ENCODE measurements at regions not wholly inside any gene's neighbourhood (a gene's known extent, or its start where the extent isn't known, plus 50 kb on each side); places are given as distances from the start of the nearest gene placed in this dataset.

DNA sequence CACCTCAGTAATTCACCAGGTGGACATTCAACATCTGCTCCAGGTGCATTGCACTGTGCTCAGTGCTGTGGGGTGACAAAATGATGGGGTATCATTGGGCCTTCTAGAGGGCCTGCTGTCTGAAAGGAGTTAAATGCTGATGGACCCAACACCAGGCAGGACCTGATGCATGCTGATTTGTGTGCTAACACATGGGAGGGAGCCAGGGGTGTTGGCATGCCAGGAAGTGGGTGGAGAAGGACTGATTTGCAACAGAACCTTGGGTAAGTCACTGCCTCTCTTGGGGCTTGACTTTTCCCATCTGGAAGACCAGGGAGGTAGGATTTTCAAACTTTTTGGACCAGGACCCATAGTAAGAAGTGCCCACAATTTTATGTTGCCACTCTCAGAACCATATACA lies 57.9 kb upstream of the CXCR4 start:
- DNase-seq, result no peak

DNA sequence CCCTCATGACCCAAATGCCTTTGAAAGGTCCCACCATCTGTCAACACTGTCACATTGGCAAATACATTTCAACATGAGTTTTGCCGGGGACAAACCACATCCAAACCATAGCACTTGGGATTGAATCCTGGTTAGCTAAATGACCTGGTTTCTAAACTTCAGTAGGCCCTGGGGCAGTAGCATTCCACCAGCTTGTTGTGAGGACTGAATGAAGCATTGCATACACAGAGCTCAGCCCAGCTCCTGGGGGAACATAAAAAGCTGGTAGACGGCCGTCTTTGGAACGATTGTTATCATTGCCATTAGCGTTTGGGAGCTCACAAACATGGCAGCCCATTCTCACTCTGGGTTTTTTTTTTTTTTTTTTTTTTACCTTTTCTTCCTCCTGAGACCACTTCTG lies 57.5 kb upstream of the CXCR4 start:
- DNase-seq, result no peak

DNA sequence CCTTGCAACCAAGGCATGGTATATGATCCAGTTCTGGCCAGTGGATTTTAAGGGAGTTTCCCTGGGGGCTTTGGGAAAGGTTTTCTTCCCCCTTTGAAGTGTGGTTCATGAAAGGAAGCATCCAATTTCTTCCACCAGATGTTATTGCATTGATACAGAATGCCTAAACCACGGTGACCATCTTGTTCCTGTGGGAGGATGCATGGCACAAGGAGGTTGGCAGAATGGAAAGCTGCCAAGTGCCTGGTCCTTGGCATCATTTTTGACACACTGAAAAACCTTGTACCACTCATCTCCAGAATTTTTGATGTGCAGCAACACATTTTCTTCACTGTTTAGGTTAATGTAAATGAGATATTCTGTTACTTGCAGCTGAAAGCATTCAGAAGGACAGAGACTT lies 55.2 kb upstream of the CXCR4 start:
- DNase-seq, result no peak

DNA sequence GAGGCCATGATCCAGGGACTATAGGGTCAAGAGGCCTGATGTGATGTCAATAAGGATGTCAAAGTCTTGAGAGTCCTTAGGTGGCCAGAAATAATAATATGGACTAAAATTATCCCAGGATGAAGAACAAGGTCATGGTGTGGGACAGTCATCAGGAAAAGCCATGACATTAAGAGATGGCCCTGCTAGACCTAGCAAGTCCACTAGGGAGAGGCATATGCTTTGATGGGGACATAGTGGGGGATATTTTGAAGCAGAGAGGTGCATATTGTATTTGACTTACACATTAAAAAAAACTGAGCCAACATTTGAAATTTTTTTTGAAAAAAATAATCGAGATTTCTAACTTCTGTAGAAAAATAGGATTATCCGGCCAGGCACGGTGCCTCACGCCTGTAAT lies 53.3 kb upstream of the CXCR4 start:
- DNase-seq, result no peak

GRCh38 chr2:136168720-136169119 lies 50.8 kb upstream of the CXCR4 start:
- no peak for DNase-seq

- peak; percentile 32 for DNase-seq
Observed at GRCh38 chr2:136167721-136168475, 49.9 kb upstream of the CXCR4 start.

All from right kidney (tissue), 1 donor.